ENCODE measurements at regions not wholly inside any gene's neighbourhood (a gene's known extent, or its start where the extent isn't known, plus 50 kb on each side); places are given as distances from the start of the nearest gene placed in this dataset.

DNA sequence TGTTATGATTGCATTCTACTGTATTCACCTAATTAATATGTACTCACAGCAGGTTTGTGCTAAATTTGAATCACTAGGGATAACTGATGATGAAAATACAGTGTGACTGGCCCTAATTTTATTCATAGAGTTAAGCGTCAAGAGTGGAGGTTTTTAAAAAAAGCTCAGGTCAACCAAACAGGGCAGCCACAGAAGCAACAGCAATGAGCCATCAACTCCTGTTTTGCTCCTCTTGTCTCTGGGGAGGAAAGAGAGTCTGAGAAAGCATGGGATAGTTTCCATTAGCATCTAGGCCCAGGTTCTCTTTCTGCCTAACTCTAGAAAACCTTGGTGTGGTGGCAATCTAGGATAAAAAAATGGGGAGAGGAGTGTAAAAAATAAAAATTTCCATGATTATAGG lies 122.1 kb downstream of the OGFRL1 start:
- no peak for TF ChIP-seq CEBPB (IDR thresholded peaks at IDR 0.05; ENCODE audit: low read depth)
- TF ChIP-seq EZH2 (IDR thresholded peaks at IDR 0.05) = no peak
- TF ChIP-seq SRF (IDR thresholded peaks at IDR 0.05; ENCODE audit: low read depth) = no peak
- TF ChIP-seq, protein P1, sequence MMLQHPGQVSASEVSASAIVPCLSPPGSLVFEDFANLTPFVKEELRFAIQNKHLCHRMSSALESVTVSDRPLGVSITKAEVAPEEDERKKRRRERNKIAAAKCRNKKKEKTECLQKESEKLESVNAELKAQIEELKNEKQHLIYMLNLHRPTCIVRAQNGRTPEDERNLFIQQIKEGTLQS (IDR thresholded peaks at IDR 0.05) = no peak
- TF ChIP-seq RAD21 (IDR thresholded peaks at IDR 0.05; ENCODE audit: low read depth) = no peak
- no peak for TF ChIP-seq SIN3A (IDR thresholded peaks at IDR 0.05; ENCODE audit: low read depth)
- no peak for TF ChIP-seq POLR2AphosphoS5 (IDR thresholded peaks at IDR 0.05; ENCODE audit: low read depth, low read length)
- no peak for TF ChIP-seq TCF7L2 (IDR thresholded peaks at IDR 0.05; ENCODE audit: borderline replicate concordance, extremely low read depth, insufficient read depth, insufficient read length)
- CTCF ChIA-PET = no interaction called here
- no peaks in the 10 kb centered on the region for H4K20me1 ChIP-seq (ENCODE audit: insufficient read depth)
- POLR2A ChIA-PET = no interaction called here
- H3K9ac ChIP-seq (ENCODE audit: low read length) = no peak overlapping the region
- intact Hi-C loops (cut with micrococcal nuclease) = no loop called here
- H3K9me3 ChIP-seq (ENCODE audit: control insufficient read depth in 1 of 2, insufficient read depth in 1 of 2, low read depth in 1 of 2, low read length in 2 of 2) = no peaks in the 10 kb centered on the region
- peaks cover 0 to 13% of the 10 kb centered on the region in 2 experiments; a peak in 1 of 4 replicates for H3K4me1 ChIP-seq (ENCODE audit: control insufficient read depth in 1 of 2, insufficient read depth in 2 of 2, low read length in 2 of 2)
- H3K4me2 ChIP-seq (ENCODE audit: low read length) = no peak overlapping the region
- H3K36me3 ChIP-seq (ENCODE audit: control insufficient read depth in 1 of 2, insufficient read depth in 2 of 2, low read length in 2 of 2) = no peaks in the 10 kb centered on the region
- no peaks in the 10 kb centered on the region for H3K9me2 ChIP-seq (ENCODE audit: insufficient read depth)
- ATAC-seq (no peak), DNase-seq (ENCODE audit: low read depth, low spot score) (no peak)
- no peaks in the 10 kb centered on the region for H3K79me2 ChIP-seq (ENCODE audit: insufficient read depth, low read length)
- H2AFZ ChIP-seq (ENCODE audit: low read depth, low read length, poor library complexity, severe bottlenecking) = no peak overlapping the region
- no peak overlapping the region for H3K27ac ChIP-seq (ENCODE audit: low read depth, low read length)
- no TSS peak for BruUV-seq (replicated peaks)
- no peak overlapping the region for H3K4me3 ChIP-seq (replicated peaks in 1 of 2; ENCODE audit: low read depth in 1 of 2, low read length in 2 of 2)
- H3K27me3 ChIP-seq (ENCODE audit: insufficient read depth, low read length) = 0 out of 2 replicates have a peak, but pooled peaks cover 4% of the 10 kb centered on the region
- RAD21 ChIA-PET (ENCODE audit: low non-redundant PET in 1 of 2, low total read pairs in 2 of 2, uncharacterized antibody in 2 of 2, unreplicated experiment in 2 of 2) = no interaction called here

DNA sequence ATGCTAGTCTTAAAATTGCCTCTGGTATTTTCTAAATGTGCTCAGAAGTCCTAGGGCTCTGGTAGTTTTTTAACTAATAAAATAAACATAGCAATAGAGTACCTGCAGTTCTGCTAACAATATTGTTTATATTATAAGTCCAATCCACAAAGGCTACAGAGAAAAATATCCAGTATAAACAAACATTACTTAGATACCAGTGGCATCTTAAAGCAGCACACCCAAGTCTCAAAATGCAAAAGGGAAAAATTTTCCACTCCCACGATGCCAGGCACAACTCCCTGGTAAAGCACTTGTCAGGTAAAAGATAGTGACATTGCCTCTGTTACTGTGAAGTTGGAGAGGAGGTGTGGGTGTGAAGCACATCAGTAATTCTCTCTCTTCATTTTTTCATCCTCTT lies 123.3 kb downstream of the OGFRL1 start:
- POLR2A ChIA-PET = no interaction called here
- H3K27ac ChIP-seq (ENCODE audit: low read depth, low read length) = no peak overlapping the region
- no TSS peak for BruUV-seq (replicated peaks)
- H3K4me3 ChIP-seq (replicated peaks in 1 of 2; ENCODE audit: low read depth in 1 of 2, low read length in 2 of 2) = no peak overlapping the region
- peaks cover 0 to 12% of the 10 kb centered on the region in 2 experiments; a peak in 1 of 4 replicates for H3K4me1 ChIP-seq (ENCODE audit: control insufficient read depth in 1 of 2, insufficient read depth in 2 of 2, low read length in 2 of 2)
- H3K27me3 ChIP-seq (ENCODE audit: insufficient read depth, low read length) = no peaks in the 10 kb centered on the region
- no peak overlapping the region for H3K4me2 ChIP-seq (ENCODE audit: low read length)
- no peaks in the 10 kb centered on the region for H3K9me2 ChIP-seq (ENCODE audit: insufficient read depth)
- CTCF ChIA-PET = no interaction called here
- no peaks in the 10 kb centered on the region for H4K20me1 ChIP-seq (ENCODE audit: insufficient read depth)
- intact Hi-C loops (cut with micrococcal nuclease) = no loop called here
- H2AFZ ChIP-seq (ENCODE audit: low read depth, low read length, poor library complexity, severe bottlenecking) = no peak overlapping the region
- RAD21 ChIA-PET (ENCODE audit: low non-redundant PET in 1 of 2, low total read pairs in 2 of 2, uncharacterized antibody in 2 of 2, unreplicated experiment in 2 of 2) = no interaction called here
- no peaks in the 10 kb centered on the region for H3K79me2 ChIP-seq (ENCODE audit: insufficient read depth, low read length)
- ATAC-seq = no peak
- no peaks in the 10 kb centered on the region for H3K9me3 ChIP-seq (ENCODE audit: control insufficient read depth in 1 of 2, insufficient read depth in 1 of 2, low read depth in 1 of 2, low read length in 2 of 2)
- TF ChIP-seq EGR1 (IDR thresholded peaks at IDR 0.05; ENCODE audit: low read depth) (no peak), YY1 (IDR thresholded peaks at IDR 0.05; ENCODE audit: extremely low read depth, insufficient replicate concordance, low read depth, low read length) (no peak)
- no peaks in the 10 kb centered on the region for H3K36me3 ChIP-seq (ENCODE audit: control insufficient read depth in 1 of 2, insufficient read depth in 2 of 2, low read length in 2 of 2)
- no peak for DNase-seq (ENCODE audit: low read depth, low spot score)
- H3K9ac ChIP-seq (ENCODE audit: low read length) = no peak overlapping the region

All from HCT116 (cell line).